HG03469 (cell line): ENCODE measurements at regions not wholly inside any gene's neighbourhood (a gene's known extent, or its start where the extent isn't known, plus 50 kb on each side); places are given as distances from the start of the nearest gene placed in this dataset.
A peak's percentile ranks its signal among the peaks of the same experiment; 100 is the strongest.
"Not testable (repeated sequence)": the region's sequence is repeated elsewhere in the genome, so short reads cannot be mapped to it uniquely, and the experiment has no call there.

Experiments used
- ATAC-seq: cut with Tn5 transposase; IDR thresholded peaks from one replicate; pipeline ENCODE4 v1.9.1; 2021; ENCODE audit warnings: mild to moderate bottlenecking, moderate library complexity, moderate number of reproducible peaks; ENCODE audit not compliant: unreplicated experiment

DNA sequence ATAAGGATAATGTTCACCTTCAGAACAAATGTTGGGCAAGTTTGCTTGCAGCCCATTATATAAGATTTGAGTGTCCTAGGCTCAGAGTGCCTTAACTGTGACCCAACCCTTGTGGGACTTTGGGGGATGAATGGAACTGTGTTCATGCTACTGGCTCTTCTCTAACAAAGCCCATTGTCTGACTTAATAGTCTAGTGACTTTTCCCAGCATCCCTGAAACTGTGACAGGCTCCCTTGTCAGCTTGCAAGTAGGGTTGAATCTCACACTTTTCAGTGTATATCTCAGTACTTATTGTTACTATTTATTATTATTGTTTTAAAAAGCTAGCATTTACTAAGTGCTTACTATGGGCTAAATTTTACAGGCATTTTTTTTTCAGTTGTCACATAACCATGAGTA, 1488.2 kb downstream of the KHDRBS2 start:
- not testable (repeated sequence) for ATAC-seq

DNA sequence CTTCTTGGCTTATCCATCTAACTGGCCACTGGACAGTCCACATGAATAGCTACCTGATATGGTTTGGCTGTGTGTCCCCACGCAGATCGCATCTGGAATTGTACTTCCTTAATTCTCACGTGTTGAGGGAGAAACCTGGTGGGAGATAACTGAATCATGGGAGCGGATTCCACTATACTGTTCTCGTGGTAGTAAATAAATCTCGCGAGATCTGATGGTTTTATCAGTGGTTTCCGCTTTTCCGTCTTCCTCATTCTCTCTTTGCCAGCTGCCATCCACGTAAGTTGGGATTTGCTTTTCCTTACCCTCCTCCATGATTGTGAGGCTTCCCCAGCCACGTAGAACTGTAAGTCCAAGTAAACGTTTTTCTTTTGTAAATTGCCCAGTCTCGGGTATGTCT, 1496.4 kb downstream of the KHDRBS2 start:
- not testable (repeated sequence) for ATAC-seq

DNA sequence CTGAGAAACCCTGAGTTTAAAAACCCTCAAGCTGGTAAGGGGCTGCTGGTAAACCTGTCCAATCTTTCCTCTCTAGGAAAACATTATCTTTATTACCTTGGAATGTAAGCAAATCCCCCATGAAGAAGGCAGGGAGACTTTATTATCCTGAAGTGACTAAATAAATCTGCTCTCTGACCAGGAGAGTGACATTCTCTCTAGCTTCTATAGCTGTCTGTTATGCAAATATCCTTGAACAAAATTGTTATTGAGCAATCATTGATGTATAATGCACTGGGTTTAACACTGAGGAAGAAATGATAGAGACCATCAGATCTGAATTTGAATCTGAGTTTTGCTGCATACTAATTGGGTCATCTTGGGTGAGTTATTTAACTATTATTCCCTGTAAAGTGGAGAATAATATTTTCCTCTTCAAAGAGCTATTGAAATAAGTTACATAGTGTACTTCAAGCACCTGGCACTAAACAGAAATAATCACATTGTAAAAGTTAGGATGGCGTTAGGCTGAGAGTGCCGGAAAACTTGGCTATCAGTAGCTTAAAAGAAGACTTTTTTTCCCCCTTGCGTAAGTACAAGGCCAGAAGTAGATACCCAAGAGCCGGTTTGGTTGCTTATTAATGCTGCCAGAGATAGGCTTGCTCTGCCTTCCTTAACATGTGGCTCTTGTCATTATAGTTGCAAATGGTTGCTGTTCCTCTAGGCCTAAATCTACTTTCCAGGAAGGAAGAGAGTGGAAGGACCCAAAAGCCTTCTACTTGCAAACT, 1503.1 kb downstream of the KHDRBS2 start:
- ATAC-seq = not testable (repeated sequence)

DNA sequence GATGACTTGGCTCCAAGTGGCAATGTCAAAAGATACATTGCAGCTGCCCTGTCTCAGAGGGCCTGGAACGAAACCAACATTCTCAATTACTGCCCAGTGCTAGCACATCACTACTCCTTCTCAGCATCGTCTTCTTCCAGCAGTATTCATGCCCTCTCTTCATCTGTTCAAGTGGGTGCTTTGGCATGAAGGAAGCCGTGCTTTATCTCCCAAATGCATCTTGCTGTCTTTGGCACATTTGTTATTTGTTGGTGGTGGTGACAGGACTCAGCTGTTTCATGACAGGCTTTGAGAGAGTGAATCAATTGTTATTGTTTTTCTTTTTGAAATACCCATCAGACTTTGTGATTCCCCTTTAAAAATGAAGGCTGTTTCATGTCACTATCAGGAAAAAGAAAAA, 1506.4 kb downstream of the KHDRBS2 start:
- not testable (repeated sequence) for ATAC-seq

DNA sequence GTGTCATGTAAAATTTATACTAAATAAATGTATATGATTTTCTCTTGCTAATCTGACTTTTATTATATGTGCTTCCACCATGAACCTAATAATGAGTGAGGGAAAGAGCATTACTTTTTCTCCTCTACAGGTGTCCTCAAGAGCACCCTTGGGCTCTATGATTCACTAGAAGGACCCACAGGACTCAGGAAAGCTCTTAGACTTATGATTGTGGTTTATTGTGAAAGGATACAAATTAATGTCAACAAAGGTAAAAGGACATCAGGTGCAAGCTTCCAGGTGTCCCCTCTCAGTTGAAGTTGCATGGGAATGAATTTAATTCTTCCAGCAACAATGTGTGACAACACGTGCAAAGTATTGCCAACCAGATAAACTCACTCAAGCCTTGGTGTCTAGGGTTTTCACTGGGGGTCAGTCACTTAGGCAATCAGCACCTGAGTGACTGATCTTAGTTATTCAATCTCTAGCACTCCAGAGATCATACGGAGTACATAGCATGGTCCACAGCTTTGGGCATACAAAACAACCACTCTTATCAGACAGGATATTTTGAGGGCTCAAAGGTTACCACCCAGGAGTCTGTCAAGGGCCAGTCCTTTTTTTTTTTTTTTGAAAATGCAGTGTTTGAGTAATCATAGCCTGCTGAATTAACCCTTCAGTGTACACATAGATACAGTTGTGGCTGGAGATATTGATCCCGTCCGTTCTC, 1518.1 kb downstream of the KHDRBS2 start:
- not testable (repeated sequence) for ATAC-seq

DNA sequence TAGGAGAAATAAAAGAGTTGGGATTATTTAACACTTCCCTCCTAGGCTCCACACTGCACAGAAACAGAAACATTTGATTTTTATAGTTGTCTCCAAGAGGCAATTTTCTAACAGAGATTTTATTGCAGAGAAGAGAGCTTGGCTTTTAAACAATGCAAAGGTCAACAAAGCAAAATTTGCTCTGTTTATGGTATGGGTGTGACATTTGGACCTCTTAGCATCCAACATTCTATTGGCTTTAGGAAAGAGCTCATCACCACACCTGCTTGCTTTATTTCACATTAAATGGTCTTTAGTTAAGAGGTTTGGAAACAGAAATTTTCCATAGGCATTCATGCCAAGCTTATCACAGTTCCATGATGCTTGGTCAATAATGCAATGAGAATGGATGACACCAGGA, 1520.7 kb downstream of the KHDRBS2 start:
- ATAC-seq = not testable (repeated sequence)

DNA sequence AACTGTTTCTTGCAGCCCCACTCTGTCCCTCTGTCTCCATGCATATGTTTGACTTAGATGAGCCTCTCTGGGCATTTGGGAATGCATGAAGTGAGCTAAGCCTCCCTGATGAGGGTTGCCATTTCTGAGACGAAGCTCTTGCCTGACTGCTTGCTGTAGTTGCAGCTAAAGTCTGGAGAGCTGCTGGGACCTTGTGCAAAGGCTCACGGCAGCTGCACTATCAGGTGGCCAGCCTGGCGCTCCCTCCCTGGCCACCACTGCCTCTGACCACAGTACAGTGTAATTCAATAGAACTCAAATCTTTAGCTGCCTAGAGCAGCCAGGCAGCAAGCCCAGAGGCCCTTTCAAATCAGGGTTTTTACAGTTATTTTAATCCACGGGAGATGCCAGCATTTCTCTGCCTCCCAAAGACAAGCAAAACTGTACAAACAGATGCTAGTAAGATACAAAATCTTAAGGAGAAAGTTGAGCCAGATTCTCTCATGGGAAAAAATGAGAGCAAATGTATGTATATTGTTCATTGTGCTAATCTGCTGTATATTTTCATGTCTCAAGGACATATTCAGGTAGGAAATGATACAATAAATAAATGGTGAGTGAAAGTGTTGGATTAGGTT, 1522.5 kb downstream of the KHDRBS2 start:
- not testable (repeated sequence) for ATAC-seq

DNA sequence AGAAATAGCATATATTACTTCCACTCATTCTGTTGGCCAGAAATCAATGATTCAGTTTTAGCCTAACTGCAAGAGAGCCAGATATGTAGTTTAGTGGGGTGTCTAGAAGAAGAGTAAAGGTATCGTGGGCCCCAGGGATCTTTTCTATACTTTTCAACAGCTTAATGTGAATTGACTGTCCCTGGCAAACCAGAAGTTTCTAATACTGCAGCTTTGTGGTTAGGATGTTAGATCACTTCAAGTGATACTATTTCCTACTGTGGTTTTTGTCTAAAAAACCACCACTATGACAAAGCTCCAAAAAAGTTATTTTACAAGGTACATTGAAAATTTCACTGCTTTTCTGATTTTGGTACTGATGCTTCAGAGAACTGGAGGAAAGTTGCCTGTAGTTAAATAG, 1525.1 kb downstream of the KHDRBS2 start:
- not testable (repeated sequence) for ATAC-seq

DNA sequence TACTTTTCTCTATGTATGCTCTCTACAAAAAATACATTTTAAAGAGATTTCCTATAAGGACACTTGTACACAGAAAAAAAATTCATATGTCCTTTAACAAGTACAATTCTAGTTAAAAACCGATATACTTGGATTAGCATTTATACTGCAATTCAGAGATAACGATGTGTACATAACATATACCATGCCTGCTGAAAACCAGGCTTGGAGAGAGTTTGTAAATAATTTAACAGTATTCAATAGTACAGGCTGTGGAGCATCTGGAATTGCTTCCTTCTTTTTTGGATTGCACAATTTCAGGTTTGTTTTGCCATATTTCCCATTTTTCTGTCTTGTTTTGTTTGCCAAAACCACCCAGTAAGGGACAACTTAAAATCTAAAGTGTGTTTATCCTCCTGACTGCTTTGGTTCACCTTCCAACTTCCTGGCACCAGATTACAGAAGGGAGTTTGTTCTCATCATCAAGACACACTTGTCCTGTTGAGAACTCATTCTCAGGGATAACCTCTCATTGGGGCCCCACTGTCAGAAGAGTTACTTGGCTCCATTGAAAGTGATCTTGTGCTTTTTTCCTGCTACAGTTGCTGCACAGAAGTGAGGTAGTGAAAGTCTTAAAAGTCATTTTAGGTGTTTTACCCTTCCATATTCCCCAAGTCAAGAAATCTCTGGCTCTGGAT, 1526.7 kb downstream of the KHDRBS2 start:
- ATAC-seq = not testable (repeated sequence)

DNA sequence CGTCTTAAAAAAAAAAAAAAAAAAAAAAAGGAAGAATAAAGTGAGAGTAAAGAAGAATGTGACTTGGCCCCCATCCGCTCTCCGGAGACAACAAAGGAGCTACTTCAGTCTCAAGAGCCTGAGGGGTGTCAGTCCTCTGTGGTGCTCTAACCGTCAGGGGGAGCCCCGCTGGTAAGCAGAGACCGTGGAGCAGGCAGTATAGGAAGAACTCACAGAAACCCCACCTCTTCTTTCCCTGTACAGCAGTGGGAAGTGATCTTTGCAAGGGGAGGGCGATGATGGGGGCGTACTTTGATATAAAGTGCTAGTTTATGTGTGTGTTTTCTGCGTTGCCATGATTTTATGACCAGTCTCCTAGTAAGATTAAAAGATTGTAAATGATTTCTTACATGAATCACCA, 1527.3 kb downstream of the KHDRBS2 start:
- ATAC-seq = not testable (repeated sequence)

DNA sequence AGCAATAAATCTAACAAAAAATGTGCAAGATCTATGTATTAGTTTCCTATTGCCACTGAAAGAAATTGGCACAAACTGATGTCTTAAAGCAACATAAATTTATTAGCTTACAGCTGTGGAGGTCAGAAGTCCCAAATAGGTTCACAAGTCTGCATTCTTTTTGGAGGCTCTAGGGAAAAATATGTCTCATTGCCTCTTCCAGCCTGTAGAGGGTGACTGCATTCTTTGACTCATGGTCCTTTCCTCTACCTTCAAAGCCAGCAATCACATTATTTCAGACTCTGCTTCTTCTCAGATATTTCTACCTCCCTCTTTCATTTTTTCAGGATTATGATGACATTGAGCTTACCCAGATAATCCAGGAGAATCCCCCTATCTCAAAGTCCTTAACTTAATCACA, 1531.1 kb downstream of the KHDRBS2 start:
- no peak for ATAC-seq

DNA sequence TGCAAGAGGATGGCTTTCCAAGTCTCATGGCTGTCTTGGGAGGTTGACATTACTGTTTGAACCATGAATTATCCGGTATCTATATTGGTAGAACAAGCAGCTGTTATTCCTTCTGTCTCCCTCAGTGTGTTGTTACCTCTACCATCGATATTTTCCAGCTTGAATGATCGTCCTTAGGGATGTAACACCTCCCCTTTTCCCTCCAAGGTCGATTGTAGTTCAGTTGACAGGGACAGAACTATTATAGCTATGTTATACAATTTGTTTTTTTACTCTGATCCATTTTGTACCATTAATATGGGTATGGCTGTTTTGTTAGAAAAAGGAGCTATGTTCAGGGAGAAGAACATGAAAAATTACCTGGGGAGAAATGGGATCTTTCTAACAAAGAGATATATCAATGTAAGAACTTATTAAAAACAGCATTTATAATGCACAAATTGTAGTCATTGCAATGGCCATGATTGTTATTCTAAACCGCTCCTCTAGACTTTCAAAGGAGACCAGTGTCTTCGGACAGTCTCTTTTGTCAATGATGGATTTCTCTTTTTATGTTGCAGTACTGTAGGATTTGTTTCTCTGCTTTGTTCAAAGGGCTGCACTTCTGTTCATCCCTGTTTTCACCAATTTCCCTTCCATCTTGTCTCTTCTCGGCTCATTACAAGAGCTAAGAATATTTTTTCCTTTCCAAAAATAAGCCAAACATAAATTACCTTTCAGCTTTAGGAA, 1535.5 kb downstream of the KHDRBS2 start:
- ATAC-seq = not testable (repeated sequence)

DNA sequence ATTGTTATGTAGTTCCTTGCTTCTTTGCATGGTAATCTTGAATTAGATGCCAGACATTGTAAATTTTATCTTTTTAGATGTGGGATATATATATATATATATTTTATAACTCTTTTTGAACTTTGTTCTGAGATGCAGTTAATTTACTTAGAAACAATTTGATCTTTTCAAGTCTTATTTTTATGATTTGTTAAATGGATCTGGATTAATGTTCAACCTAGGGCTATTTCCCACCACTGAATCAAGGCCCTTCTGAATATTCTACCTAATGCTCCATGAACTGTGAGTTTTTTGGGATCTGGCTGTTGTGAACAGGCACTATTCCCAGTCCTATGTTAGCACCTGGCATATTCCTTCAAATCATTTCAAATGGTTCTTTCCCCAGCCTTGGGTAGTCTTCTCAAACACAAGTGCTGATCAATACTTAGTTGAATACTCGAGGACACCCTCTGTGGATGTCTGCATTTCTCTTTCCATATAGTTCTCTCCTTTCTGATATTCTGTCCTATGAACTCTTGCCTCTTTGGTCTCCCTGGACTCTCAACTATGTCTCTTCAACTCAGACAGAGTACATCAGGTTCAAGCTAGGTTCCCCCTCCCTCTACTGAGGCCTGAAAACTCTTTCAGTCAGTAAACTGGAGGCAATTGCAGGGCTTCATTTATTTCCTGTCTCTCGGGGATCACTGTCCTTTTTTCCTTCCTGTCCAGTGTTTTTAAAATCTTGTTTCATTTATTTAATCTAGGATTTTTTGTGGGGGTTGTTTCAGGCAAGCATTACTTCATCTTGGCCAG, 1538.1 kb downstream of the KHDRBS2 start:
- not testable (repeated sequence) for ATAC-seq

DNA sequence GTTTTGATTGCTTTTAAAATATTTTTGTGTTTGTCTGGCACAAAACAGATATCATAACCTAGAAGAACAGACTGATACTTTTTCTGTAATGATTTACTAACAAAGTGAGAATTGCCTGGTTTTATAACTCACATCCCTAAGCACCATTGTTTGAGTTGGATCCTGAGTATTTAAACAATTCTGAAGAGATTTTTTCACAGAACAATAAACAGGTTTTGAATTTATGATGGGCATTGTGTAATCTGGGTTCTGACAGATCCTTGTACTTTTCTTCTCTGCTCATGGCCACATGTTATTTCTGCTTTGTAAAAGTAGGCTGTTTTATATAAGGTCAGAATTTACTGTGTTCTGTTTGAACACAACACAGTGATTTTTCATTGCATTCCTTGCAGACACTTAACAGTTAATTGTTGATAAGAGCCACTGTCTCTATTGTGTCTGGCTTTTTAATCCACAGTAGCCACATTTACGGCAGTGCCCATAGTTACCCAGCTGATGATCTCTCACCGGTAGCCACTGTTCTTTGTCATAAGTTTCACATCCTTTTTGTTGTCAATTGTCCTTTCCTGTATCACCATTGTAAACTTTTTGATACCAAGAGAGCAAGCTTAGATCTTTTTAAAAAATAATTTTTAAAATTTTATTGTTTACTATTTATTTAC, 1548.1 kb downstream of the KHDRBS2 start:
- ATAC-seq = peak; percentile 86

DNA sequence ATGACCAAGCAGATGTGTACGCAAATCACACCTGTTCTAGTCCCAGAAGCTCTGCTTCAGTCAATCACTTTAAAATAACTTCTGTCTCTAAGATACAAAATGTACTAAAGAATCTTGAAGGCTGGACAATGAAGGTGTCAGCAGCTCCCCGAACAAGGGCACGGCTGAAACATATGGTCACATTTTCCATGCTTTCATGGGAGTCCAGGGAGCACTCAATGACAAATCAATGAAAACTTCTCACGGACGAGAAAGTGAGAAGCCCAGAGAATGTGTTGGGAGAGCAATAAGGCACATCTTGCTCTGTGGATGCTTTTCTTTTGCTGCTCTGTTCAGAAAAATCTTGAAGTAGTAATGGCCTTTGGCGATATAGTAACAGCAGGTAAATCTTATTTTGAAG, 1548.7 kb downstream of the KHDRBS2 start:
- ATAC-seq = not testable (repeated sequence)

DNA sequence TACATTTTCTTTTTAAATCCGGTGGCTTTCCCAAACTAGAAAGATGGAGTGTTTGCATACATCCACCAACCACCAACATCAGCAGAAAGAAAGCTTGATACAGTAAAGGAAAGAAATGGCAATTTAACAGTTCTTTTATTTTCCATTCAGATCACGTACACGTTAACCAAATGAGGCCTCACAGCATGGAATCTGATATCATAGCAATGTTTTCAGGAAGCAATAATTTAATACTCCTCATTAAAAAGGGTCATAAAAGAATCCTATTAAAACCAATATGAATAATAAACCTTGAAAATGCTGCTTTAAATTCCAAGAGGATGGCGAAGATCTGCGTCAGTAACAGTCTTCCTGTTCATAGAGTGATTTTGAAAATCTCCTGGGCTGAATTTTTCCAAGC, 1562.1 kb downstream of the KHDRBS2 start:
- ATAC-seq = not testable (repeated sequence)

DNA sequence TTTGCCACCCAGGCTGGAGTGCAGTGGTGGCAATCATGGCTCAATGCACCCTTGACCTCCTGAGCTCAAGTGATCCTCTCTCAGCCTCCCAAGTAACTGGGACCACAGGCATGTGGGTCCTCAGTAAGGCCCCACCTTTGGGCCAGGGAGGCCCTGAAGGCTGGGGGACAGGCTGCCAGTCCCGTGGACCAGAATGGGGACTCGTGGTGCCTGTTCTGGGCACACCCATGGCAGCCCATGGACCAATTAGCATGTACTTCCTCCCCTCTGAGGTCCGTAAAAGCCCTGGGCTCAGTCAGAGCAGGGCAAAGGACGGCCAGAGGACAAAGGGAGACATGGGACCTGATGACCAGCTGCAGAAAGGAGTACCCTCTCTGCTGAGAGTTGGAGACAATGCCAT, 1590.8 kb downstream of the KHDRBS2 start:
- ATAC-seq = no peak

DNA sequence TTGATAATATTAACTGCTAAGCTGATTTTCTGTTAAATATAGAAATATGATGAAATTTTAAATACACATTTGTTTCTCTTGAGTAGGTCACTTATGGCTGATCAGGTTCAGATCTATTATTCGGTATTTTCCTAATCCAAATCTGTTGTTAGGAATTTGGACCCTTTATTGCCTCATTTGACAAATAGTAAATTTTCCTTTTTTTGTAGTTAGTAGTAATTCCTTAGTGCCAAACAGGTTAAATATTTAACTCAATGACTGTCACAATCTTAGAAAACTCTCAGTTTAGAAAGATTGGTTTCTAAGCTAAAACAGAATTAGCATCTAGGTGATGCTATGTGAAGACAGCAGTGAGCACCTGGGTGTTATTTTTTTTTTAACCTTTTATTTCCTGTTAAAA, 1598.9 kb downstream of the KHDRBS2 start:
- no peak for ATAC-seq

DNA sequence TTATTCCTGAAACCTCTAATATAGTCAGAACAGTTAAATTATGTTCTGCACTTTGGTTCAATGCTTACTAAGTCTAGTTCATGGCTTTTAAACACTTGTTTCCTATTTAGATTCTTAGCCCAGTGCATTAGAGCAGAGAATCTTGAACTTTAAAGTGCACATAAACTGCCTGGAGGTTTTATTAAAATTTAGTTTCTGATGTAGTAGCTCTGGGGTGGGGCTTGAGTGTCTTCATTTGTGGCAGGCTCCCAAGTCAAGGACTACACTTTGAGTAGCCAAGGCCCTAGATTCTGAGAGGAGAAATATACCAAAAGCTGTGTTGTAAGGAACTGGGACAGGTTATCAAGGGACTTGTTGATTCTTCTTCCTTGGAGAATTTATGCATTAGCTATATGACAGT, 1604.2 kb downstream of the KHDRBS2 start:
- ATAC-seq = no peak
